ENCODE measurements at regions not wholly inside any gene's neighbourhood (a gene's known extent, or its start where the extent isn't known, plus 50 kb on each side); places are given as distances from the start of the nearest gene placed in this dataset.

DNA sequence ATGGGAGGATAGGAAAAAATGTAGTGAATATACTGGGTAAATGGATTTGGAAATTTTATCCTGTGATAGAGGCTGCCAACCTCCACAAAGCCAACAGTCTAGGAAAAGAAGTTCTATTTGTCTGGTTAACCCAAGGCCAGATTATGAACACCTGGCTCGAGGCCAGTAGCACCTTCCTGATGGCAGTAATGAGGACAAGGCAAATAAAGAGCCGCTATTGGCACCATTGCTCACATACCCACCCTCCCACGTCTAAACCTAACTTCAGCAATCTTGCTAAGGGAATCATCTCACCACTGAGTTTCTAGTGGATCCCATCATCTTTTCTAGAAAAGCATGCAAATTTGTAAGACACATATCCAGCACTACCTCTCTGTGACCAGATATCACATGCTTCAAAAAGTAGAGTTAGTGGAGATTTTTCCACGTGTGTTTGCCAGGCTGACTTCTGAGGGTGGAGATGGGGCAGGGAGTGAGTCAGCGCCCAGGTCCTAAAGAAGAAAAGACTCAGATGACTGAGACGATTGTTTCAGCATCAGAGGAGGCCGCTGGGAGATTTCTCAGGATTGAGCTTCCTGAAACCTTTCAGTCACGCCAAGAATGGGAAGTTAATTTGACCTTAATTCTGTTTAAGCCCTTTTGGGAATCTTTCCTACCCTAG is 362.9 kb downstream of the EMP1 start:
- TF ChIP-seq, protein P1, sequence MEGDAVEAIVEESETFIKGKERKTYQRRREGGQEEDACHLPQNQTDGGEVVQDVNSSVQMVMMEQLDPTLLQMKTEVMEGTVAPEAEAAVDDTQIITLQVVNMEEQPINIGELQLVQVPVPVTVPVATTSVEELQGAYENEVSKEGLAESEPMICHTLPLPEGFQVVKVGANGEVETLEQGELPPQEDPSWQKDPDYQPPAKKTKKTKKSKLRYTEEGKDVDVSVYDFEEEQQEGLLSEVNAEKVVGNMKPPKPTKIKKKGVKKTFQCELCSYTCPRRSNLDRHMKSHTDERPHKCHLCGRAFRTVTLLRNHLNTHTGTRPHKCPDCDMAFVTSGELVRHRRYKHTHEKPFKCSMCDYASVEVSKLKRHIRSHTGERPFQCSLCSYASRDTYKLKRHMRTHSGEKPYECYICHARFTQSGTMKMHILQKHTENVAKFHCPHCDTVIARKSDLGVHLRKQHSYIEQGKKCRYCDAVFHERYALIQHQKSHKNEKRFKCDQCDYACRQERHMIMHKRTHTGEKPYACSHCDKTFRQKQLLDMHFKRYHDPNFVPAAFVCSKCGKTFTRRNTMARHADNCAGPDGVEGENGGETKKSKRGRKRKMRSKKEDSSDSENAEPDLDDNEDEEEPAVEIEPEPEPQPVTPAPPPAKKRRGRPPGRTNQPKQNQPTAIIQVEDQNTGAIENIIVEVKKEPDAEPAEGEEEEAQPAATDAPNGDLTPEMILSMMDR (conservative IDR thresholded peaks at IDR 0.05; ENCODE audit: low read depth, low read length), result no peak
- TF ChIP-seq CHD1 (IDR thresholded peaks at IDR 0.05; ENCODE audit: low read depth, low read length) (no peak), FOS (IDR thresholded peaks at IDR 0.05; ENCODE audit: low read depth, low read length) (no peak), RFX5 (IDR thresholded peaks at IDR 0.05; ENCODE audit: low read depth, low read length) (no peak)

All from IMR-90 (cell line).